ENCODE measurements at regions not wholly inside any gene's neighbourhood (a gene's known extent, or its start where the extent isn't known, plus 50 kb on each side); places are given as distances from the start of the nearest gene placed in this dataset.

- no peak for DNase-seq
- no peak overlapping the region for H3K4me3 ChIP-seq
Observed at GRCh38 chr14:34223373-34224148, 238.5 kb downstream of the SPTSSA start.

GRCh38 chr14:34222867-34223266 lies 239.2 kb downstream of the SPTSSA start:
- intact Hi-C loops (cut with DNase I): loop anchor here in 1 of 2 donors (10.0 kb wide), 1 partner anchor 378 kb away; no protein-coding TSS in a partner anchor
- WGBS (ENCODE audit: insufficient coverage, low coverage, low lambda C conversion rate, missing lambda C conversion rate): 30% methylated on average over 4 of the region's 6 CpGs

More at GRCh38 chr14:34223373-34224148, 238.5 kb downstream of the SPTSSA start:
- intact Hi-C loops (cut with DNase I): loop anchor here in 1 of 2 donors (10.0 kb wide), 1 partner anchor 379 kb away; no protein-coding TSS in a partner anchor
- H3K4me1 ChIP-seq: no peaks in the 10 kb centered on the region
- H3K36me3 ChIP-seq: no peaks in the 10 kb centered on the region
- TF ChIP-seq CTCF (IDR thresholded peaks at IDR 0.05) (no peak), POLR2A (IDR thresholded peaks at IDR 0.05) (no peak)
- ATAC-seq: no peak
- 56% methylated on average over 3 of the region's 3 CpGs for WGBS (ENCODE audit: insufficient coverage, low coverage, low lambda C conversion rate, missing lambda C conversion rate)
- no peaks in the 10 kb centered on the region for H3K27me3 ChIP-seq
- H3K27ac ChIP-seq: no peak overlapping the region
- no peaks in the 10 kb centered on the region for H3K9me3 ChIP-seq

GRCh38 chr14:34222122-34222521 lies 239.9 kb downstream of the SPTSSA start:
- DNase-seq (no peak), ATAC-seq (no peak)
- intact Hi-C loops (cut with DNase I): loop anchor here in 1 of 2 donors (10.0 kb wide), 1 partner anchor 377 kb away; no protein-coding TSS in a partner anchor
- 23% methylated on average over 3 of the region's 3 CpGs for WGBS (ENCODE audit: insufficient coverage, low coverage, low lambda C conversion rate, missing lambda C conversion rate)
- TF ChIP-seq POLR2A (IDR thresholded peaks at IDR 0.05) (no peak), CTCF (IDR thresholded peaks at IDR 0.05) (no peak)
- Histone ChIP-seq H3K27ac (no peak overlapping the region), H3K36me3 (no peaks in the 10 kb centered on the region), H3K4me1 (no peaks in the 10 kb centered on the region), H3K9me3 (no peaks in the 10 kb centered on the region), H3K27me3 (no peaks in the 10 kb centered on the region), H3K4me3 (no peak overlapping the region)

More at GRCh38 chr14:34222867-34223266, 239.2 kb downstream of the SPTSSA start:
- ATAC-seq (no peak), DNase-seq (no peak)
- Histone ChIP-seq H3K36me3 (no peaks in the 10 kb centered on the region), H3K4me1 (no peaks in the 10 kb centered on the region), H3K27me3 (no peaks in the 10 kb centered on the region), H3K9me3 (no peaks in the 10 kb centered on the region), H3K27ac (no peak overlapping the region), H3K4me3 (no peak overlapping the region)
- TF ChIP-seq CTCF (IDR thresholded peaks at IDR 0.05): no peak
- TF ChIP-seq POLR2A (IDR thresholded peaks at IDR 0.05): no peak

- intact Hi-C loops (cut with DNase I): loop anchor here in 1 of 2 donors (10.0 kb wide), 1 partner anchor 376 kb away; no protein-coding TSS in a partner anchor
Observed at GRCh38 chr14:34220921-34221320, 241.1 kb downstream of the SPTSSA start.

More at GRCh38 chr14:34220921-34221320, 241.1 kb downstream of the SPTSSA start:
- no peaks in the 10 kb centered on the region for H3K9me3 ChIP-seq
- no peak overlapping the region for H3K27ac ChIP-seq
- no peak for TF ChIP-seq CTCF (IDR thresholded peaks at IDR 0.05)
- no peak for TF ChIP-seq POLR2A (IDR thresholded peaks at IDR 0.05)
- DNase-seq (no peak), ATAC-seq (no peak)
- WGBS (ENCODE audit: insufficient coverage, low coverage, low lambda C conversion rate, missing lambda C conversion rate): 44% methylated on average over 7 of the region's 7 CpGs
- no peaks in the 10 kb centered on the region for H3K36me3 ChIP-seq
- no peaks in the 10 kb centered on the region for H3K4me1 ChIP-seq
- no peak overlapping the region for H3K4me3 ChIP-seq
- H3K27me3 ChIP-seq: no peaks in the 10 kb centered on the region

Data from right lobe of liver (tissue), 6 donors.